HG03565 (cell line): ENCODE measurements at regions not wholly inside any gene's neighbourhood (a gene's known extent, or its start where the extent isn't known, plus 50 kb on each side); places are given as distances from the start of the nearest gene placed in this dataset.

Experiments
- ATAC-seq: cut with Tn5 transposase; IDR thresholded peaks from one replicate; pipeline ENCODE4 v1.9.1; 2021; ENCODE audit warnings: mild to moderate bottlenecking, moderate library complexity; ENCODE audit not compliant: unreplicated experiment

- ATAC-seq: no peak
These were observed 391.7 kb upstream of the SPTLC3 start for GRCh38 chr20:12617076-12617475.

- ATAC-seq: no peak
These were observed 384.9 kb upstream of the SPTLC3 start for GRCh38 chr20:12623870-12624269.

- no peak for ATAC-seq
These were observed 381.3 kb upstream of the SPTLC3 start for GRCh38 chr20:12627485-12627884.

GRCh38 chr20:12638633-12639312 is 370.0 kb upstream of the SPTLC3 start:
- ATAC-seq: no peak

GRCh38 chr20:12640251-12640650 is 368.5 kb upstream of the SPTLC3 start:
- no peak for ATAC-seq

- ATAC-seq: no peak
These were observed 367.2 kb upstream of the SPTLC3 start for GRCh38 chr20:12641619-12642018.

GRCh38 chr20:12644461-12644860 is 364.3 kb upstream of the SPTLC3 start:
- ATAC-seq: no peak

GRCh38 chr20:12649234-12649633 is 359.5 kb upstream of the SPTLC3 start:
- no peak for ATAC-seq

- ATAC-seq: no peak
These were observed 355.1 kb upstream of the SPTLC3 start for GRCh38 chr20:12653642-12654041.

- no peak for ATAC-seq
These were observed 348.8 kb upstream of the SPTLC3 start for GRCh38 chr20:12659942-12660341.

- ATAC-seq: no peak
These were observed 347.9 kb upstream of the SPTLC3 start for GRCh38 chr20:12660918-12661317.

- no peak for ATAC-seq
These were observed 338.5 kb upstream of the SPTLC3 start for GRCh38 chr20:12670301-12670700.

GRCh38 chr20:12673352-12673751 is 335.4 kb upstream of the SPTLC3 start:
- no peak for ATAC-seq

- ATAC-seq: no peak
These were observed 330.8 kb upstream of the SPTLC3 start for GRCh38 chr20:12677925-12678324.

- no peak for ATAC-seq
These were observed 329.3 kb upstream of the SPTLC3 start for GRCh38 chr20:12679447-12679846.

- no peak for ATAC-seq
These were observed 326.2 kb upstream of the SPTLC3 start for GRCh38 chr20:12682613-12683012.

GRCh38 chr20:12687476-12687875 is 321.3 kb upstream of the SPTLC3 start:
- ATAC-seq: no peak

GRCh38 chr20:12695937-12696336 is 312.8 kb upstream of the SPTLC3 start:
- ATAC-seq: no peak

- ATAC-seq: no peak
These were observed 310.0 kb upstream of the SPTLC3 start for GRCh38 chr20:12698817-12699216.

- no peak for ATAC-seq
These were observed 309.2 kb upstream of the SPTLC3 start for GRCh38 chr20:12699374-12700228.

GRCh38 chr20:12700701-12701100 is 308.1 kb upstream of the SPTLC3 start:
- ATAC-seq: no peak

- ATAC-seq: no peak
These were observed 306.5 kb upstream of the SPTLC3 start for GRCh38 chr20:12702312-12702711.
